ENCODE measurements at regions not wholly inside any gene's neighbourhood (a gene's known extent, or its start where the extent isn't known, plus 50 kb on each side); places are given as distances from the start of the nearest gene placed in this dataset.

GRCh38 chr13:74835579-74835978, 646.4 kb downstream of the TBC1D4 start:
- Histone ChIP-seq H4K20me1 (ENCODE audit: insufficient read depth, low read length) (no peaks in the 10 kb centered on the region), H3K4me3 (replicated peaks in 1 of 3; ENCODE audit: low read depth in 2 of 3, low read length in 3 of 3) (no peak overlapping the region), H3K9me3 (replicated peaks in 1 of 2; ENCODE audit: control insufficient read depth in 1 of 2, insufficient read depth in 1 of 2, low read length in 2 of 2) (peaks cover 0 to 10% of the 10 kb centered on the region in 2 donors), H3K9ac (ENCODE audit: insufficient read depth, low read length, poor library complexity, severe bottlenecking) (no peak overlapping the region), H3K27ac (ENCODE audit: low read depth in 1 of 2, low read length in 2 of 2) (no peak overlapping the region), H3K36me3 (replicated peaks in 1 of 2; ENCODE audit: control insufficient read depth in 1 of 2, insufficient read depth in 2 of 2, low read length in 2 of 2) (no peaks in the 10 kb centered on the region), H3K4me1 (ENCODE audit: control insufficient read depth in 1 of 2, insufficient read depth in 2 of 2, low read length in 2 of 2) (no peaks in the 10 kb centered on the region), H2AFZ (ENCODE audit: insufficient read depth, low read depth, low read length, poor library complexity, severe bottlenecking) (no peak overlapping the region), H3K79me2 (ENCODE audit: insufficient read depth, low read length) (no peaks in the 10 kb centered on the region), H3K4me2 (replicated peaks; ENCODE audit: extremely low read depth, low read length, poor library complexity, severe bottlenecking) (no peak overlapping the region), H3K27me3 (ENCODE audit: control insufficient read depth in 2 of 2, insufficient read depth in 2 of 2, low read length in 2 of 2) (no peaks in the 10 kb centered on the region)
- H3K9me3 Mint-ChIP-seq, result peaks cover 2 to 12% (median 8%) of the 10 kb centered on the region in 7 donors
- no peaks in the 10 kb centered on the region for H3K36me3 Mint-ChIP-seq
- H3K4me1 Mint-ChIP-seq, result no peaks in the 10 kb centered on the region
- no peaks in the 10 kb centered on the region for H3K27me3 Mint-ChIP-seq (ENCODE audit: low read depth in 3 of 3)
- intact Hi-C loops (cut with micrococcal nuclease), result no loop called here
- 33% methylated on average over 1 of the region's 1 CpG for WGBS (ENCODE audit: insufficient coverage)
- no peak overlapping the region for H3K27ac Mint-ChIP-seq
- no peak overlapping the region for H3K4me3 Mint-ChIP-seq
- TF ChIP-seq, protein P1, sequence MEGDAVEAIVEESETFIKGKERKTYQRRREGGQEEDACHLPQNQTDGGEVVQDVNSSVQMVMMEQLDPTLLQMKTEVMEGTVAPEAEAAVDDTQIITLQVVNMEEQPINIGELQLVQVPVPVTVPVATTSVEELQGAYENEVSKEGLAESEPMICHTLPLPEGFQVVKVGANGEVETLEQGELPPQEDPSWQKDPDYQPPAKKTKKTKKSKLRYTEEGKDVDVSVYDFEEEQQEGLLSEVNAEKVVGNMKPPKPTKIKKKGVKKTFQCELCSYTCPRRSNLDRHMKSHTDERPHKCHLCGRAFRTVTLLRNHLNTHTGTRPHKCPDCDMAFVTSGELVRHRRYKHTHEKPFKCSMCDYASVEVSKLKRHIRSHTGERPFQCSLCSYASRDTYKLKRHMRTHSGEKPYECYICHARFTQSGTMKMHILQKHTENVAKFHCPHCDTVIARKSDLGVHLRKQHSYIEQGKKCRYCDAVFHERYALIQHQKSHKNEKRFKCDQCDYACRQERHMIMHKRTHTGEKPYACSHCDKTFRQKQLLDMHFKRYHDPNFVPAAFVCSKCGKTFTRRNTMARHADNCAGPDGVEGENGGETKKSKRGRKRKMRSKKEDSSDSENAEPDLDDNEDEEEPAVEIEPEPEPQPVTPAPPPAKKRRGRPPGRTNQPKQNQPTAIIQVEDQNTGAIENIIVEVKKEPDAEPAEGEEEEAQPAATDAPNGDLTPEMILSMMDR (IDR thresholded peaks at IDR 0.05), result no peak
- no peak for DNase-seq

DNA sequence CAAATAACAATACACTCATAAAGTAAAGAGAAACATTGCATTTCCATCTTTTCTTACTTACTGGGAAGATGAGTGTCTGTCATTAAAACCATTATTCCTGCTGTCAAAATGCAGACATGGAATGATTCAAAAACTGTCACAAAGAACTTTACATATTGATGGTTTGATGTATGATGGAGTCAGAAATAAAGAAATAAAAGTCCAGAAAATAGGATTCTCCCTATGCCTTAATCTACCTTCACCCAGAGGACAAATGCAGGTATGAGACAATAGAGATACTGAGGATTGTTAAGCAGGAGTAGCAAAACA, 656.1 kb downstream of the TBC1D4 start:
- Mint-ChIP-seq H3K4me3 (no peak overlapping the region), H3K27me3 (ENCODE audit: low read depth in 3 of 3) (peaks cover 0 to 1% (median 0%) of the 10 kb centered on the region in 3 donors), H3K4me1 (no peaks in the 10 kb centered on the region), H3K36me3 (no peaks in the 10 kb centered on the region), H3K9me3 (peaks cover 0 to 5% (median under 1%) of the 10 kb centered on the region in 7 donors), H3K27ac (no peak overlapping the region)
- H3K9ac ChIP-seq (ENCODE audit: insufficient read depth, low read length, poor library complexity, severe bottlenecking), result no peak overlapping the region
- H3K36me3 ChIP-seq (replicated peaks in 1 of 2; ENCODE audit: control insufficient read depth in 1 of 2, insufficient read depth in 2 of 2, low read length in 2 of 2), result no peaks in the 10 kb centered on the region
- intact Hi-C loops (cut with micrococcal nuclease), result no loop called here
- H3K9me3 ChIP-seq (replicated peaks in 1 of 2; ENCODE audit: control insufficient read depth in 1 of 2, insufficient read depth in 1 of 2, low read length in 2 of 2), result no peaks in the 10 kb centered on the region
- TF ChIP-seq, protein P1 (IDR thresholded peaks at IDR 0.05), result no peak
- no peak for DNase-seq
- no peaks in the 10 kb centered on the region for H3K27me3 ChIP-seq (ENCODE audit: control insufficient read depth in 2 of 2, insufficient read depth in 2 of 2, low read length in 2 of 2)
- no peak overlapping the region for H3K4me2 ChIP-seq (replicated peaks; ENCODE audit: extremely low read depth, low read length, poor library complexity, severe bottlenecking)
- no peaks in the 10 kb centered on the region for H4K20me1 ChIP-seq (ENCODE audit: insufficient read depth, low read length)
- H3K4me3 ChIP-seq (replicated peaks in 1 of 3; ENCODE audit: low read depth in 2 of 3, low read length in 3 of 3), result no peak overlapping the region
- no peaks in the 10 kb centered on the region for H3K4me1 ChIP-seq (ENCODE audit: control insufficient read depth in 1 of 2, insufficient read depth in 2 of 2, low read length in 2 of 2)
- no peaks in the 10 kb centered on the region for H3K79me2 ChIP-seq (ENCODE audit: insufficient read depth, low read length)
- H2AFZ ChIP-seq (ENCODE audit: insufficient read depth, low read depth, low read length, poor library complexity, severe bottlenecking), result no peak overlapping the region
- H3K27ac ChIP-seq (ENCODE audit: low read depth in 1 of 2, low read length in 2 of 2), result no peak overlapping the region

All from CD14-positive monocyte (primary cell).